IMR-90 (cell line): ENCODE measurements at regions not wholly inside any gene's neighbourhood (a gene's known extent, or its start where the extent isn't known, plus 50 kb on each side); places are given as distances from the start of the nearest gene placed in this dataset.

ENCODE experiments used
- ATAC-seq: fragments of 200-7000 bp; cut with Tn5 transposase; 2 replicates; pipeline ENCODE4 v1.9.1; 2020; ENCODE audit warnings: low read depth, mild to moderate bottlenecking, moderate library complexity
- BruUV-seq: library from RNA; stranded (reverse); fragments of 400-500 nt; replicated peaks from 2 replicates; lab custom pipeline; 2021; lab: Mats Ljungman, UMichigan
- CTCF ChIA-PET: fragments of 300-600 bp; formaldehyde crosslinking; extraction: SDS; loops from one replicate; lab custom pipeline; 2021; ENCODE audit warnings: antibody characterized with exemption; lab: Yijun Ruan, JAX
- POLR2A ChIA-PET: fragments of 300-600 bp; sonication (Branson Sonifier 250); formaldehyde crosslinking; loops from one replicate; lab custom pipeline; 2022; ENCODE audit warnings: antibody characterized with exemption; ENCODE audit not compliant: unreplicated experiment; lab: Charles Lee
- DNase-seq: peaks from one replicate; pipeline ENCODE4 v3.0.0; 2013
- H2AFZ ChIP-seq: replicated peaks from 2 replicates; pipeline ENCODE3; 2013; ENCODE audit warnings: low read length, mild to moderate bottlenecking; ENCODE audit not compliant: poor library complexity
- H2AK5ac ChIP-seq: 2 replicates; pipeline ENCODE4 v1.6.1; 2013; ENCODE audit warnings: low read depth, low read length, inconsistent platforms
- H2AK9ac ChIP-seq: replicated peaks from 2 replicates; pipeline ENCODE3; 2013; ENCODE audit warnings: mild to moderate bottlenecking, low read depth, low read length, moderate library complexity; ENCODE audit not compliant: poor library complexity
- H2BK120ac ChIP-seq: 2 replicates; pipeline ENCODE4 v1.6.1; 2013; ENCODE audit warnings: low read depth, low read length, inconsistent platforms
- H2BK15ac ChIP-seq: 3 replicates; pipeline ENCODE4 v1.6.1; 2013; ENCODE audit warnings: low read depth, low read length, inconsistent platforms
- H2BK20ac ChIP-seq: 2 replicates; pipeline ENCODE4 v1.6.1; 2013; ENCODE audit warnings: low read depth, mild to moderate bottlenecking, inconsistent platforms, low read length, moderate library complexity
- H2BK5ac ChIP-seq: 2 replicates; pipeline ENCODE4 v1.6.1; 2013; ENCODE audit warnings: mild to moderate bottlenecking, low read depth, low read length, inconsistent platforms; ENCODE audit not compliant: poor library complexity, severe bottlenecking
- H3K14ac ChIP-seq: replicated peaks from 2 replicates; pipeline ENCODE4 v1.6.1; 2013; ENCODE audit warnings: low read depth, low read length, inconsistent platforms
- H3K18ac ChIP-seq: 2 replicates; pipeline ENCODE4 v1.6.1; 2013; ENCODE audit warnings: low read depth, low read length, control low read depth
- H3K23ac ChIP-seq: 2 replicates; pipeline ENCODE4 v1.6.1; 2013; ENCODE audit warnings: low read depth, low read length, inconsistent platforms
- H3K27ac ChIP-seq: 2 replicates; pipeline ENCODE4 v1.5.1; 2013; ENCODE audit warnings: mild to moderate bottlenecking, control low read depth, low read length; ENCODE audit not compliant: insufficient read depth
- H3K27me3 ChIP-seq: 2 replicates; pipeline ENCODE4 v1.6.1; 2013; ENCODE audit warnings: low read length; ENCODE audit not compliant: control insufficient read depth, insufficient read depth
- H3K36me3 ChIP-seq: 2 replicates; pipeline ENCODE4 v1.6.1; 2013; ENCODE audit warnings: low read length, mixed read lengths; ENCODE audit not compliant: control insufficient read depth, insufficient read depth
- H3K4ac ChIP-seq: 2 replicates; pipeline ENCODE4 v1.6.1; 2013; ENCODE audit warnings: low read depth, low read length, inconsistent platforms
- H3K4me1 ChIP-seq: 2 replicates; pipeline ENCODE4 v1.6.1; 2013; ENCODE audit warnings: low read length, mixed read lengths; ENCODE audit not compliant: control insufficient read depth, insufficient read depth
- H3K4me2 ChIP-seq: 2 replicates; pipeline ENCODE4 v1.6.1; 2013; ENCODE audit warnings: low read depth, mild to moderate bottlenecking, control low read depth, low read length, moderate library complexity
- H3K4me3 ChIP-seq: 2 replicates; pipeline ENCODE4 v1.5.1; 2013; ENCODE audit warnings: low read depth, mild to moderate bottlenecking, control low read depth, low read length, moderate library complexity; ENCODE audit not compliant: insufficient read depth
- H3K56ac ChIP-seq: 2 replicates; pipeline ENCODE4 v1.6.1; 2013; ENCODE audit warnings: low read length, inconsistent platforms; ENCODE audit not compliant: insufficient read depth; ENCODE audit errors: extremely low read depth
- H3K79me1 ChIP-seq, 2 experiments: 2 replicates each; pipeline ENCODE4 v1.6.1; 2013; ENCODE audit warnings: low read length in 2 of 2, inconsistent platforms in 1 of 2, low read depth in 1 of 2
- H3K9ac ChIP-seq: 2 replicates; pipeline ENCODE4 v1.6.1; 2013; ENCODE audit warnings: low read depth, low read length, control low read depth
- H3K9me1 ChIP-seq: 2 replicates; pipeline ENCODE4 v1.6.1; 2013; ENCODE audit warnings: low read length, inconsistent platforms; ENCODE audit not compliant: insufficient read depth
- H3K9me3 ChIP-seq: 2 replicates; pipeline ENCODE4 v1.6.1; 2013; ENCODE audit warnings: low read length; ENCODE audit not compliant: control insufficient read depth, insufficient read depth
- H4K20me1 ChIP-seq: 2 replicates; pipeline ENCODE4 v1.6.1; 2013; ENCODE audit warnings: low read length, inconsistent platforms; ENCODE audit not compliant: insufficient read depth
- H4K5ac ChIP-seq: 2 replicates; pipeline ENCODE4 v1.6.1; 2013; ENCODE audit warnings: mild to moderate bottlenecking, low read depth, low read length, control low read depth
- H4K8ac ChIP-seq, 2 experiments: 2 replicates each; pipeline ENCODE4 v1.6.1; 2013; ENCODE audit warnings: low read depth in 2 of 2, low read length in 2 of 2, control low read depth in 1 of 2, inconsistent platforms in 1 of 2
- H4K91ac ChIP-seq: 2 replicates; pipeline ENCODE4 v1.6.1; 2013; ENCODE audit warnings: low read depth, low read length, inconsistent platforms; ENCODE audit not compliant: insufficient read depth
- BHLHE40 ChIP-seq: fragments of 150-350 bp; IDR thresholded peaks from 2 replicates; pipeline ENCODE4 v1.6.1; 2016; ENCODE audit warnings: mild to moderate bottlenecking, low read depth, low read length
- CEBPB ChIP-seq: IDR thresholded peaks from 2 replicates; pipeline ENCODE4 v1.6.1; 2012; ENCODE audit warnings: low read depth, low read length, improper control_type of control experiment
- POLR2A ChIP-seq: IDR thresholded peaks from 2 replicates; pipeline ENCODE4 v1.6.1; 2012; ENCODE audit warnings: mild to moderate bottlenecking, low read depth, low read length
- WGBS, 2 experiments: methylation state at CpG; one replicate each; pipeline versions ENCODE4 v1.1.5 to v1.1.7; 2013; ENCODE audit warnings: missing lambda C conversion rate in 2 of 2; ENCODE audit not compliant: insufficient read length in 1 of 2; ENCODE audit errors: extremely low coverage in 2 of 2; 5-methylcytosine and 5-hydroxymethylcytosine counted together
- dilution Hi-C: fragments of 300-500 bp; cut with HindIII; formaldehyde crosslinking; loops from one replicate; pipeline ENCODE4 v1.14.3; 2018; ENCODE audit warnings: low sequenced_read_pairs; ENCODE audit not compliant: unreplicated experiment
- in situ Hi-C: fragments of 300-500 bp; cut with MboI; formaldehyde crosslinking; loops from 3 replicates; pipeline ENCODE4 v1.14.3; 2019; ENCODE audit warnings: low sequenced_read_pairs, inconsistent platforms, mixed read lengths
- intact Hi-C: fragments of 100-400 bp; cut with micrococcal nuclease; formaldehyde crosslinking; loops from 2 replicates; pipeline ENCODE4 v1.10.0; 2022

GRCh38 chr20:55213653-55214052 is 738.3 kb downstream of the DOK5 start:
- H2AFZ ChIP-seq = no peak overlapping the region
- H2BK120ac ChIP-seq = no peak overlapping the region
- DNase-seq (no peak), ATAC-seq (no peak)
- H3K9ac ChIP-seq = no peak overlapping the region
- H2BK15ac ChIP-seq = no peak overlapping the region
- no peak overlapping the region for H3K14ac ChIP-seq
- H3K79me1 ChIP-seq = no peaks in the 10 kb centered on the region
- TF ChIP-seq BHLHE40 (no peak), POLR2A (no peak), CEBPB (peak; percentile 52; the same call in 1 of the 2 replicates)
- H3K4ac ChIP-seq = no peak overlapping the region
- ChIA-PET CTCF (no interaction called here), POLR2A (no interaction called here)
- no peaks in the 10 kb centered on the region for H3K9me1 ChIP-seq
- H4K20me1 ChIP-seq = no peaks in the 10 kb centered on the region
- no peak overlapping the region for H3K4me2 ChIP-seq
- H4K91ac ChIP-seq = no peak overlapping the region
- H2BK20ac ChIP-seq = no peak overlapping the region
- no peak overlapping the region for H3K27ac ChIP-seq
- H3K4me3 ChIP-seq = no peak overlapping the region
- no TSS peak for BruUV-seq
- dilution Hi-C loops (no loop called here), in situ Hi-C loops (no loop called here), intact Hi-C loops (no loop called here)
- H2AK9ac ChIP-seq = no peak overlapping the region
- no peak overlapping the region for H4K5ac ChIP-seq
- H3K9me3 ChIP-seq = peaks cover 5% of the 10 kb centered on the region
- no peak overlapping the region for H3K18ac ChIP-seq
- H3K23ac ChIP-seq = no peak overlapping the region
- 100% methylated on average over 2 of the region's 6 CpGs; no CpG with 5 or more reads in 1 of the 2 experiments for WGBS, 2 experiments
- no peaks in the 10 kb centered on the region for H3K27me3 ChIP-seq
- no peak overlapping the region for H2BK5ac ChIP-seq
- H2AK5ac ChIP-seq = no peak overlapping the region
- H3K36me3 ChIP-seq = no peaks in the 10 kb centered on the region
- no peaks in the 10 kb centered on the region for H3K4me1 ChIP-seq
- no peak overlapping the region for H4K8ac ChIP-seq
- no peak overlapping the region for H3K56ac ChIP-seq
